A673 (cell line): ENCODE measurements at regions not wholly inside any gene's neighbourhood (a gene's known extent, or its start where the extent isn't known, plus 50 kb on each side); places are given as distances from the start of the nearest gene placed in this dataset.

ENCODE experiments used
- CTCF ChIP-seq: fragments of 300-800, 200-600 bp; sonication (generic); conservative IDR thresholded peaks from 2 replicates; pipeline ENCODE4 v1.5.1; 2017; ENCODE audit warnings: low read depth, mild to moderate bottlenecking, antibody characterized with exemption, low read length, moderate library complexity, mixed read lengths
- EZH2 ChIP-seq: fragments of 200-600 bp; sonication (generic); IDR thresholded peaks from 2 replicates; pipeline ENCODE4 v1.6.1; 2017; ENCODE audit warnings: borderline replicate concordance, low read depth, mild to moderate bottlenecking, mixed read lengths, antibody characterized with exemption, low read length; ENCODE audit not compliant: poor library complexity, severe bottlenecking

- TF ChIP-seq CTCF (no peak), EZH2 (no peak)
Observed at GRCh38 chr12:88782351-88782750, 202.1 kb upstream of the KITLG start.
